ENCODE measurements at regions not wholly inside any gene's neighbourhood (a gene's known extent, or its start where the extent isn't known, plus 50 kb on each side); places are given as distances from the start of the nearest gene placed in this dataset.

GRCh38 chr9:29850664-29851063, 2277.4 kb upstream of the C9orf72 start:
- TF ChIP-seq CTCF (IDR thresholded peaks at IDR 0.05) = no peak
- no peak for TF ChIP-seq POLR2A (IDR thresholded peaks at IDR 0.05)

Data from lower leg skin (tissue), 3 donors.